ENCODE measurements at regions not wholly inside any gene's neighbourhood (a gene's known extent, or its start where the extent isn't known, plus 50 kb on each side); places are given as distances from the start of the nearest gene placed in this dataset.

DNA sequence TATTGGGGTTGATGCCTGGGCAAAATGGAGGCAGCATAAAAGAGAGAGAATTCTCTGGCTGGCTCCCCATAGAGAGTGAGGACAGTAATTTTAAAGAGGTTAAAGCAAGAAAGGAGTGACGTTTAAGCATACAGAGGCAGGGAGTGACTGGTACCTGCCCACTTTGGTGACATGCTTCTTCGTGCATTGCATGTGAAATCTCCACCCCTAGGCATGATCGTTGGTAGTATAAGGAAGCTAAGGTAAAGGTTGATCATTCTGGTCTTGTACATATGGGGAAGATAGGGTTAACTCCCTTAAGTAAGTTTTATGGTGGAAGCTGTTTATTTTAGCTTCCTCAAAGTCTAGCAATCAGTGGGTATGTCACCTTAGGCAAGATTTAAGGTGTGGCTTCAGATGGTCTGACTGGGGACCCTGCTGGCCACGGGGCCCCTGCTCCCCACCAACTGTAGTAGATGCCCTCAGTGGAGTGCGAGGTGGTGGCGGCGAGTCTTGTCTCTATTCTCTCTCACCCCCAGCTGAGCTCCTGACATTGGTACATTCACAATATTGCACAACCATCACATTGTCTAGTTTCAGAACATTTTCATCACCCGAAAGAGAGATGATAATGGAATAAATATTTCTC is 797.5 kb upstream of the SPRY2 start:
- Mint-ChIP-seq H3K27ac (no peak overlapping the region), H3K27me3 (no peaks in the 10 kb centered on the region), H3K36me3 (no peaks in the 10 kb centered on the region), H3K4me3 (no peak overlapping the region), H3K9me3 (peaks cover 5 to 10% (median 7%) of the 10 kb centered on the region in 3 donors), H3K4me1 (no peaks in the 10 kb centered on the region)
- no peaks in the 10 kb centered on the region for H3K9me3 ChIP-seq
- no peaks in the 10 kb centered on the region for H3K36me3 ChIP-seq (ENCODE audit: control insufficient read depth in 2 of 2, extremely low read depth in 1 of 2, insufficient read depth in 1 of 2, low read length in 1 of 2)
- no peaks in the 10 kb centered on the region for H3K4me1 ChIP-seq (ENCODE audit: control insufficient read depth in 1 of 2, extremely low read depth in 1 of 2, insufficient read depth in 2 of 2, low read length in 2 of 2)
- ChIA-PET POLR2A (no interaction called here), CTCF (no interaction called here)
- WGBS (ENCODE audit: insufficient coverage) = 83% methylated on average over 2 of the region's 8 CpGs
- no peak for DNase-seq
- H3K4me3 ChIP-seq (ENCODE audit: control insufficient read depth in 1 of 2, extremely low read depth in 1 of 2, low read length in 1 of 2) = no peak overlapping the region
- no peaks in the 10 kb centered on the region for H3K27me3 ChIP-seq (replicated peaks in 1 of 2; ENCODE audit: control insufficient read depth in 2 of 2, extremely low read depth in 1 of 2, insufficient read depth in 2 of 2, low read length in 1 of 2)
- ATAC-seq (replicated peaks in 1 of 4) = no peak
- H3K27ac ChIP-seq (ENCODE audit: low read length) = no peak overlapping the region

DNA sequence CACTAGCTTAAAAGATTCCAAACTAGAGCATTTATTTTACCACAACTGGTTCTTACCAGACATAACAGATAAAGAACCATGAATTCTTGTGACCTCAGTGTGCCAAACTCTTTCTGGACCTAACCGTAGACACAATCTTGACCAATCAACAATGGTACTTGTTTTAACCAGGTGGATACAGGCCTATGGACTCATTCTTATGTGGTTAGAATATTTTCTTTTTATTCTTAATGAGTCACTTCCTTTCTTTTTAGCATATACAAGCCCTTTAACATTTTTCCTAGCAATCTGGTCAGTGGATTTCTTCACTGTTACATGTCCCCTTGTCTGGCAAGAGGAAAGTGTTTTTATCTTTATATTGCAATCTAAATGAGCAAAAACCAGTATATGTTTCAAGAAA is 792.1 kb upstream of the SPRY2 start:
- no peak overlapping the region for H3K4me3 Mint-ChIP-seq
- H3K27ac ChIP-seq (ENCODE audit: low read length) = no peak overlapping the region
- WGBS (ENCODE audit: insufficient coverage) = no CpG with 5 or more reads among the region's 1 CpG
- H3K9me3 ChIP-seq = no peaks in the 10 kb centered on the region
- H3K4me3 ChIP-seq (ENCODE audit: control insufficient read depth in 1 of 2, extremely low read depth in 1 of 2, low read length in 1 of 2) = no peak overlapping the region
- H3K4me1 Mint-ChIP-seq = no peaks in the 10 kb centered on the region
- ChIA-PET CTCF (no interaction called here), POLR2A (no interaction called here)
- DNase-seq = no peak
- no peak overlapping the region for H3K27ac Mint-ChIP-seq
- peaks cover 7 to 12% (median 10%) of the 10 kb centered on the region in 3 donors for H3K9me3 Mint-ChIP-seq
- H3K27me3 ChIP-seq (replicated peaks in 1 of 2; ENCODE audit: control insufficient read depth in 2 of 2, extremely low read depth in 1 of 2, insufficient read depth in 2 of 2, low read length in 1 of 2) = no peaks in the 10 kb centered on the region
- H3K4me1 ChIP-seq (ENCODE audit: control insufficient read depth in 1 of 2, extremely low read depth in 1 of 2, insufficient read depth in 2 of 2, low read length in 2 of 2) = no peaks in the 10 kb centered on the region
- no peaks in the 10 kb centered on the region for H3K36me3 Mint-ChIP-seq
- H3K36me3 ChIP-seq (ENCODE audit: control insufficient read depth in 2 of 2, extremely low read depth in 1 of 2, insufficient read depth in 1 of 2, low read length in 1 of 2) = no peaks in the 10 kb centered on the region
- ATAC-seq (replicated peaks in 1 of 4) = no peak
- no peaks in the 10 kb centered on the region for H3K27me3 Mint-ChIP-seq

DNA sequence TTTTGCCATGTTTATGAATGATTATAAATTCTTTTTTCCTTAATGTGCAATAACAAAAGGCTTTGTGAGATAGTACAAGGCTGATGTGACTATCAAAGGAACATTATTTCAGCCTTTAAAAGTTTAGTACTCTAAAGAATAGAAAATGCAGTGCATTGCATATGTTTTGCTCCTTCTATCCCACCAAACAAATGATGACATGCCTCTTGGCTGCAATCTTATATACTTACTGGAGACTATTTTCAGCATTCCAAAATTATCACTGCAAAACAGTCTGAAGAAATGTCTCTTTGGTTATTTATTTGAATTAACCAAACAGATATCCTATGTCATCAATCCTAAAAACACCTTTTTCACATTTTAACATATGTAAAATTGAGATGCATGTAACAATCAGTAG is 776.5 kb upstream of the SPRY2 start:
- H3K27ac Mint-ChIP-seq = no peak overlapping the region
- Histone ChIP-seq H3K27me3 (replicated peaks in 1 of 2; ENCODE audit: control insufficient read depth in 2 of 2, extremely low read depth in 1 of 2, insufficient read depth in 2 of 2, low read length in 1 of 2) (no peaks in the 10 kb centered on the region), H3K36me3 (ENCODE audit: control insufficient read depth in 2 of 2, extremely low read depth in 1 of 2, insufficient read depth in 1 of 2, low read length in 1 of 2) (no peaks in the 10 kb centered on the region), H3K4me3 (ENCODE audit: control insufficient read depth in 1 of 2, extremely low read depth in 1 of 2, low read length in 1 of 2) (no peak overlapping the region), H3K4me1 (ENCODE audit: control insufficient read depth in 1 of 2, extremely low read depth in 1 of 2, insufficient read depth in 2 of 2, low read length in 2 of 2) (no peaks in the 10 kb centered on the region), H3K27ac (ENCODE audit: low read length) (no peak overlapping the region), H3K9me3 (no peaks in the 10 kb centered on the region)
- ChIA-PET POLR2A (no interaction called here), CTCF (interaction anchor here in 1 of 2 donors (0.6 kb wide), 1 partner anchor 53 kb away, joined by 3 read pairs; no protein-coding TSS in a partner anchor)
- H3K27me3 Mint-ChIP-seq = no peaks in the 10 kb centered on the region
- DNase-seq (no peak), ATAC-seq (replicated peaks in 1 of 4) (no peak)
- no peaks in the 10 kb centered on the region for H3K4me1 Mint-ChIP-seq
- H3K36me3 Mint-ChIP-seq = no peaks in the 10 kb centered on the region
- peaks cover 0 to 5% (median 0%) of the 10 kb centered on the region in 3 donors for H3K9me3 Mint-ChIP-seq
- H3K4me3 Mint-ChIP-seq = no peak overlapping the region

DNA sequence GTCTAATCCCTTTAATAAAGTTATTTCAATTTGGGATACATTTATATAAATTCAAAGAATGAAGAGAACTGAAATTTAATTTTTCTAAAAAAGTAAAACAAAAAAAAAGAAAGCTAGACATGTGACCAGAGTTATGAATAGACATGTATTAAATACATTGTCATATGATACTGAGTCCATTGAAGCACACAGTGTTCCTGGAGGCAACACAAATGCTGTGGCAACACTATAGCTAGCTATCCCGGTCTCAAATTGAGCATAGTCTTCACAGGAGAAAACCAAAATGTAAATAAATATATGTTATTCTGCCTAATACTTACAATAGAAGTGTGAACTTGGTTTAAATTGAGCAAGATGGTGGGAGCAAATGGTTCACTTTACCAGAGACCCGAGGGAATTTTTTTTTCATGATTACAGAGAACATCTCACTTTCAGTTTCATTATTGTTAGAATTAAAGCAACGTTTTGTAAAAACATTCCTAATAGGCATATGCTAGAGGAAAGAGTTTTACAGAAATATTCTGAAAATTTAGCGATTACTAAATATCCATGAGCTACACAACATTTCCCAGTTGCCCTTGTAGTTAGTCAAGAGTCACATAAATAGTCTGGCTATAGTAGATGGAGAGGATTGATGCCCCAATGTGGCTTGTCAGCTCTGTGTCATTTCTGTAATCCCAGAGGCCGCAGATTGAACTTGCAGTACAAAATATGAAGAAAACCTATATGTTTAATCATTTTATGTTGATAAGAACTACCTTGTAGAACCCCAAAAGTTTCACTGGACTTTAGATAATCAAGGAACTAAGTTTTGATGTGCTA is 775.7 kb upstream of the SPRY2 start:
- Histone ChIP-seq H3K27me3 (replicated peaks in 1 of 2; ENCODE audit: control insufficient read depth in 2 of 2, extremely low read depth in 1 of 2, insufficient read depth in 2 of 2, low read length in 1 of 2) (no peaks in the 10 kb centered on the region), H3K4me3 (ENCODE audit: control insufficient read depth in 1 of 2, extremely low read depth in 1 of 2, low read length in 1 of 2) (no peak overlapping the region), H3K4me1 (ENCODE audit: control insufficient read depth in 1 of 2, extremely low read depth in 1 of 2, insufficient read depth in 2 of 2, low read length in 2 of 2) (no peaks in the 10 kb centered on the region), H3K36me3 (ENCODE audit: control insufficient read depth in 2 of 2, extremely low read depth in 1 of 2, insufficient read depth in 1 of 2, low read length in 1 of 2) (no peaks in the 10 kb centered on the region), H3K27ac (ENCODE audit: low read length) (no peak overlapping the region), H3K9me3 (no peaks in the 10 kb centered on the region)
- DNase-seq (no peak), ATAC-seq (replicated peaks in 1 of 4) (no peak)
- POLR2A ChIA-PET = no interaction called here
- Mint-ChIP-seq H3K4me1 (no peaks in the 10 kb centered on the region), H3K27ac (no peak overlapping the region), H3K4me3 (peak overlapping the region in 2 of 3 donors; percentile 4 to 11), H3K36me3 (no peaks in the 10 kb centered on the region), H3K27me3 (no peaks in the 10 kb centered on the region), H3K9me3 (peaks cover 0 to 5% (median 0%) of the 10 kb centered on the region in 3 donors)
- no CpG with 5 or more reads among the region's 5 CpGs for WGBS (ENCODE audit: insufficient coverage)
- CTCF ChIA-PET = interaction anchor here in 1 of 2 donors (0.6 kb wide), 1 partner anchor 54 kb away, joined by 3 read pairs; no protein-coding TSS in a partner anchor

DNA sequence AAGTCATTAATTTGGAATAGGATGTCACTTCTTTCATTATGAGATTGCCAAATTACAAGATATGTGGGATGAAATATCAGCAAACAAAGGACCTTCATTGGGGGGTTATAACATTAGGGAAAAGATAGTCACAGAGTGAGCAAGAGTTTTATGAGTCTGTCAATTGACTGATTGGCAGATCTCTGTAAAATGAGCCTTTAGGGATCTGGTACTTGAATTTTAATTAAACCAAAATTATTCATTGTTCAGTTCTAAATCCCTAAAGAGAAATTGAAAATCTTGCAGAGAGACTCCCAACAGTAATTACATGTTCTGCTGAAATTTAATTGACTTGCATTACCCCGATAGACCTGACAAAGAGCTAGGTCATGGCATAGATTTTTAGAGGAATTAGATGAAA is 768.1 kb upstream of the SPRY2 start:
- no peaks in the 10 kb centered on the region for H3K36me3 Mint-ChIP-seq
- no peak for ATAC-seq (replicated peaks in 1 of 4)

DNA sequence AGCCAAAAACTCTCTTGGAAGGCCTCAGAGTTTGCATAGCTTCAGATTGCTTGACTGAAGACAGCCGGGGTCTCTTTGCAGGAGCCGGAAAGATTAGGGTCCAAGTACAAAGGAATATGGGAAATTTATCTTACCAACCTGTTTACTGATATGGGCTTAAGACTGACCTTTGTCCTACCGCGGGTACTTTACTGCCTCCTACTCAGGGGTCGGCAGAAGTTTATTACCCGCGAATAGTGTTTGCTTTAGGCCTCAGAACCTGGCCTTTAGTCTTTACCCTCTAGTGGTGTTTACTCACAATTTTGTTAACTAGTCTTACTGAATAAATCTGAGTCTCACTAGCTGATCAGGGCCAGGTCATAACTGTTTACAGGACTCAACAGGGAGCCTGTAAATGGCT is 765.4 kb upstream of the SPRY2 start:
- DNase-seq (no peak), ATAC-seq (replicated peaks in 1 of 4) (no peak)
- Histone ChIP-seq H3K36me3 (ENCODE audit: control insufficient read depth in 2 of 2, extremely low read depth in 1 of 2, insufficient read depth in 1 of 2, low read length in 1 of 2) (no peaks in the 10 kb centered on the region), H3K9me3 (no peaks in the 10 kb centered on the region), H3K27me3 (replicated peaks in 1 of 2; ENCODE audit: control insufficient read depth in 2 of 2, extremely low read depth in 1 of 2, insufficient read depth in 2 of 2, low read length in 1 of 2) (no peaks in the 10 kb centered on the region), H3K4me1 (ENCODE audit: control insufficient read depth in 1 of 2, extremely low read depth in 1 of 2, insufficient read depth in 2 of 2, low read length in 2 of 2) (no peaks in the 10 kb centered on the region), H3K4me3 (ENCODE audit: control insufficient read depth in 1 of 2, extremely low read depth in 1 of 2, low read length in 1 of 2) (no peak overlapping the region), H3K27ac (ENCODE audit: low read length) (no peak overlapping the region)
- ChIA-PET CTCF (interaction anchor here in 1 of 2 donors (0.6 kb wide), 1 partner anchor 109 kb away, joined by 3 read pairs; no protein-coding TSS in a partner anchor), POLR2A (no interaction called here)
- Mint-ChIP-seq H3K27me3 (no peaks in the 10 kb centered on the region), H3K27ac (no peak overlapping the region), H3K36me3 (no peaks in the 10 kb centered on the region), H3K4me3 (no peak overlapping the region), H3K4me1 (no peaks in the 10 kb centered on the region), H3K9me3 (peaks cover 2 to 7% (median 3%) of the 10 kb centered on the region in 3 donors)
- WGBS (ENCODE audit: insufficient coverage) = no CpG with 5 or more reads among the region's 7 CpGs

More for the DNA sequence above, 768.1 kb upstream of the SPRY2 start:
- Mint-ChIP-seq H3K9me3 (peaks cover 2 to 4% (median 3%) of the 10 kb centered on the region in 3 donors), H3K27ac (no peak overlapping the region), H3K4me1 (no peaks in the 10 kb centered on the region), H3K4me3 (no peak overlapping the region), H3K27me3 (no peaks in the 10 kb centered on the region)
- no peaks in the 10 kb centered on the region for H3K36me3 ChIP-seq (ENCODE audit: control insufficient read depth in 2 of 2, extremely low read depth in 1 of 2, insufficient read depth in 1 of 2, low read length in 1 of 2)
- CTCF ChIA-PET = interaction anchor here (0.6 to 0.7 kb wide), 2 partner anchors 10 to 470 kb away, joined by 3 to 4 read pairs; no protein-coding TSS in a partner anchor
- no peaks in the 10 kb centered on the region for H3K9me3 ChIP-seq
- H3K4me1 ChIP-seq (ENCODE audit: control insufficient read depth in 1 of 2, extremely low read depth in 1 of 2, insufficient read depth in 2 of 2, low read length in 2 of 2) = no peaks in the 10 kb centered on the region
- no peaks in the 10 kb centered on the region for H3K27me3 ChIP-seq (replicated peaks in 1 of 2; ENCODE audit: control insufficient read depth in 2 of 2, extremely low read depth in 1 of 2, insufficient read depth in 2 of 2, low read length in 1 of 2)
- DNase-seq = no peak
- no peak overlapping the region for H3K27ac ChIP-seq (ENCODE audit: low read length)
- POLR2A ChIA-PET = interaction anchor here in 1 of 2 donors (0.6 kb wide), 1 partner anchor 67 kb away, joined by 3 read pairs; no protein-coding TSS in a partner anchor
- no peak overlapping the region for H3K4me3 ChIP-seq (ENCODE audit: control insufficient read depth in 1 of 2, extremely low read depth in 1 of 2, low read length in 1 of 2)
- no CpG with 5 or more reads among the region's 1 CpG for WGBS (ENCODE audit: insufficient coverage)
